CD14-positive monocyte (primary cell): ENCODE measurements at regions not wholly inside any gene's neighbourhood (a gene's known extent, or its start where the extent isn't known, plus 50 kb on each side); places are given as distances from the start of the nearest gene placed in this dataset.

Experiments
- DNase-seq, 3 donors: peaks; one replicate each; pipeline ENCODE4 v3.0.0-alpha.2; 2011 to 2022
- H2AFZ ChIP-seq: 2 replicates; pipeline ENCODE4 v1.6.0; 2012; ENCODE audit warnings: mild to moderate bottlenecking, low read depth, low read length, inconsistent platforms; ENCODE audit not compliant: insufficient read depth, poor library complexity, severe bottlenecking
- H3K27ac ChIP-seq, 2 donors: 1 replicate in 1 of 2; 2 replicates in 1 of 2; pipeline ENCODE4 v1.5.1; 2012 to 2013; ENCODE audit warnings: low read length in 2 of 2, control low read depth in 1 of 2, inconsistent platforms in 1 of 2, low read depth in 1 of 2, mild to moderate bottlenecking in 1 of 2
- H3K27me3 ChIP-seq, 2 donors: one replicate each; pipeline versions ENCODE4 v1.6.0 to v1.6.1; 2011 to 2013; ENCODE audit warnings: low read length in 2 of 2; ENCODE audit not compliant: control insufficient read depth in 2 of 2, insufficient read depth in 2 of 2
- H3K36me3 ChIP-seq, 2 donors: replicated peaks in 1 of 2; 1 replicate in 1 of 2; 2 replicates in 1 of 2; pipeline versions ENCODE4 v1.5.1 to v1.6.1; 2012 to 2013; ENCODE audit warnings: low read length in 2 of 2, control low read depth in 1 of 2, inconsistent platforms in 1 of 2, mild to moderate bottlenecking in 1 of 2; ENCODE audit not compliant: insufficient read depth in 2 of 2, control insufficient read depth in 1 of 2
- H3K4me1 ChIP-seq, 2 donors: 1 replicate in 1 of 2; 2 replicates in 1 of 2; pipeline versions ENCODE4 v1.5.1 to v1.6.1; 2012 to 2013; ENCODE audit warnings: low read length in 2 of 2, control low read depth in 1 of 2, inconsistent platforms in 1 of 2, mild to moderate bottlenecking in 1 of 2, moderate library complexity in 1 of 2; ENCODE audit not compliant: insufficient read depth in 2 of 2, control insufficient read depth in 1 of 2
- H3K4me2 ChIP-seq: replicated peaks from 2 replicates; pipeline ENCODE3; 2012; ENCODE audit warnings: low read length, moderate library complexity, mild to moderate bottlenecking; ENCODE audit not compliant: poor library complexity, severe bottlenecking; ENCODE audit errors: extremely low read depth
- H3K4me3 ChIP-seq, 3 experiments: fragments of 200-600 bp in 1 of 3; sonication (generic) in 1 of 3; replicated peaks in 1 of 3; 1 replicate in 2 of 3; 2 replicates in 1 of 3; pipeline ENCODE4 v1.5.1; 2011 to 2013; ENCODE audit warnings: low read length in 3 of 3, mild to moderate bottlenecking in 3 of 3, control low read depth in 2 of 3, low read depth in 2 of 3, inconsistent platforms in 1 of 3, moderate library complexity in 1 of 3
- H3K79me2 ChIP-seq: 2 replicates; pipeline ENCODE4 v1.6.0; 2012; ENCODE audit warnings: mild to moderate bottlenecking, control low read depth, inconsistent platforms, low read length, moderate library complexity; ENCODE audit not compliant: insufficient read depth
- H3K9ac ChIP-seq: 2 replicates; pipeline ENCODE4 v1.6.0; 2017; ENCODE audit warnings: low read length, mild to moderate bottlenecking; ENCODE audit not compliant: insufficient read depth, poor library complexity, severe bottlenecking
- H3K9me3 ChIP-seq, 2 donors: replicated peaks in 1 of 2; 1 replicate in 1 of 2; 2 replicates in 1 of 2; pipeline versions ENCODE4 v1.5.1 to v1.6.1; 2012 to 2013; ENCODE audit warnings: low read length in 2 of 2, control low read depth in 1 of 2; ENCODE audit not compliant: control insufficient read depth in 1 of 2, insufficient read depth in 1 of 2
- H4K20me1 ChIP-seq: 2 replicates; pipeline ENCODE4 v1.6.0; 2012; ENCODE audit warnings: mild to moderate bottlenecking, low read length, control low read depth, moderate library complexity; ENCODE audit not compliant: insufficient read depth
- H3K27ac Mint-ChIP-seq, 7 donors: one replicate each; pipeline ENCODE4 v1.8.0; 2020; ENCODE audit warnings: mild to moderate bottlenecking in 7 of 7, mixed read lengths in 7 of 7, moderate library complexity in 6 of 7, inconsistent platforms in 2 of 7
- H3K27me3 Mint-ChIP-seq, 3 donors: one replicate each; pipeline ENCODE4 v1.8.0; 2021 to 2022; ENCODE audit warnings: low read depth in 3 of 3, mild to moderate bottlenecking in 3 of 3, mixed read lengths in 3 of 3, moderate library complexity in 3 of 3, inconsistent platforms in 1 of 3
- H3K36me3 Mint-ChIP-seq, 2 donors: one replicate each; pipeline ENCODE4 v1.8.0; 2020; ENCODE audit warnings: mixed read lengths in 2 of 2, inconsistent platforms in 1 of 2, mild to moderate bottlenecking in 1 of 2
- H3K4me1 Mint-ChIP-seq: one replicate; pipeline ENCODE4 v1.8.0; 2020; ENCODE audit warnings: mild to moderate bottlenecking, mixed read lengths
- H3K4me3 Mint-ChIP-seq, 2 donors: one replicate each; pipeline ENCODE4 v1.8.0; 2020; ENCODE audit warnings: mild to moderate bottlenecking in 2 of 2, mixed read lengths in 2 of 2, moderate library complexity in 1 of 2
- H3K9me3 Mint-ChIP-seq, 7 donors: one replicate each; pipeline ENCODE4 v1.8.0; 2020 to 2022; ENCODE audit warnings: mixed read lengths in 7 of 7, mild to moderate bottlenecking in 6 of 7, moderate library complexity in 6 of 7, inconsistent platforms in 2 of 7
- CTCF ChIP-seq: fragments of 200-600 bp; IDR thresholded peaks from one replicate; pipeline ENCODE4 v1.8.0; 2022; ENCODE audit warnings: antibody characterized with exemption, mild to moderate bottlenecking
- WGBS: methylation state at CpG from one replicate; pipeline ENCODE4 v1.1.5; 2013; ENCODE audit warnings: missing lambda C conversion rate; ENCODE audit not compliant: insufficient coverage; 5-methylcytosine and 5-hydroxymethylcytosine counted together
- intact Hi-C, 2 donors: fragments of 100-400 bp; cut with micrococcal nuclease; formaldehyde crosslinking; loops; one replicate each; pipeline versions ENCODE4 v1.15.0 to v1.15.1; 2023

GRCh38 chr11:16512899-16513241 is 156.5 kb upstream of the SOX6 start:
- no peak for TF ChIP-seq CTCF
- Histone ChIP-seq H2AFZ (no peak overlapping the region), H3K36me3 (no peaks in the 10 kb centered on the region), H4K20me1 (no peaks in the 10 kb centered on the region), H3K9me3 (no peaks in the 10 kb centered on the region), H3K27ac (no peak overlapping the region), H3K79me2 (no peaks in the 10 kb centered on the region), H3K4me3 (no peak overlapping the region), H3K27me3 (no peaks in the 10 kb centered on the region), H3K4me1 (no peaks in the 10 kb centered on the region), H3K4me2 (no peak overlapping the region), H3K9ac (no peak overlapping the region)
- no peaks in the 10 kb centered on the region for H3K27me3 Mint-ChIP-seq
- H3K4me3 Mint-ChIP-seq = no peak overlapping the region
- H3K9me3 Mint-ChIP-seq = peaks cover 0 to 2% (median 0%) of the 10 kb centered on the region in 7 donors
- H3K36me3 Mint-ChIP-seq = no peaks in the 10 kb centered on the region
- H3K27ac Mint-ChIP-seq = no peak overlapping the region
- no peak for DNase-seq
- no peaks in the 10 kb centered on the region for H3K4me1 Mint-ChIP-seq
- intact Hi-C loops = no loop called here

- H2AFZ ChIP-seq = no peak overlapping the region
- H3K36me3 ChIP-seq = no peaks in the 10 kb centered on the region
- no CpG with 5 or more reads among the region's 2 CpGs for WGBS
- H3K4me1 ChIP-seq = no peaks in the 10 kb centered on the region
- intact Hi-C loops = no loop called here
- no peaks in the 10 kb centered on the region for H3K79me2 ChIP-seq
- Mint-ChIP-seq H3K4me1 (no peaks in the 10 kb centered on the region), H3K36me3 (no peaks in the 10 kb centered on the region), H3K9me3 (peaks cover 0 to 2% (median 0%) of the 10 kb centered on the region in 7 donors), H3K4me3 (no peak overlapping the region), H3K27ac (no peak overlapping the region), H3K27me3 (no peaks in the 10 kb centered on the region)
- DNase-seq = no peak
- no peaks in the 10 kb centered on the region for H3K27me3 ChIP-seq
- TF ChIP-seq CTCF = no peak
- no peaks in the 10 kb centered on the region for H3K9me3 ChIP-seq
- H3K4me2 ChIP-seq = no peak overlapping the region
- H3K4me3 ChIP-seq = no peak overlapping the region
- H3K27ac ChIP-seq = no peak overlapping the region
- H4K20me1 ChIP-seq = no peaks in the 10 kb centered on the region
- H3K9ac ChIP-seq = no peak overlapping the region
Observed at GRCh38 chr11:16512198-16512898, 156.0 kb upstream of the SOX6 start.
